ENCODE measurements at regions not wholly inside any gene's neighbourhood (a gene's known extent, or its start where the extent isn't known, plus 50 kb on each side); places are given as distances from the start of the nearest gene placed in this dataset.
"Not testable (repeated sequence)": the region's sequence is repeated elsewhere in the genome, so short reads cannot be mapped to it uniquely, and the experiment has no call there.

- H3K27ac Mint-ChIP-seq: no peak overlapping the region
- H3K9me3 Mint-ChIP-seq: peaks cover 0 to 8% (median 0%) of the 10 kb centered on the region in 3 donors
- no peaks in the 10 kb centered on the region for H3K27me3 Mint-ChIP-seq
- no peak overlapping the region for H3K4me3 Mint-ChIP-seq
- no peaks in the 10 kb centered on the region for H3K36me3 Mint-ChIP-seq
- no peaks in the 10 kb centered on the region for H3K4me1 Mint-ChIP-seq
Observed at GRCh38 chrX:143455046-143455445, 62.2 kb downstream of the SPANXN3 start.

GRCh38 chrX:143437439-143437838 lies 79.8 kb downstream of the SPANXN3 start:
- H3K4me3 Mint-ChIP-seq: no peak overlapping the region
- no peaks in the 10 kb centered on the region for H3K27me3 Mint-ChIP-seq
- H3K27ac Mint-ChIP-seq: no peak overlapping the region
- peaks cover 0 to 14% (median 8%) of the 10 kb centered on the region in 3 donors for H3K9me3 Mint-ChIP-seq
- H3K4me1 Mint-ChIP-seq: no peaks in the 10 kb centered on the region
- no peaks in the 10 kb centered on the region for H3K36me3 Mint-ChIP-seq

GRCh38 chrX:143435916-143436315 lies 81.4 kb downstream of the SPANXN3 start:
- Mint-ChIP-seq H3K36me3 (no peaks in the 10 kb centered on the region), H3K9me3 (peaks cover 0 to 7% (median 0%) of the 10 kb centered on the region in 3 donors), H3K4me1 (no peaks in the 10 kb centered on the region), H3K27ac (no peak overlapping the region), H3K4me3 (no peak overlapping the region), H3K27me3 (no peaks in the 10 kb centered on the region)

GRCh38 chrX:143429811-143430210 lies 87.5 kb downstream of the SPANXN3 start:
- peaks cover 0 to 4% (median 2%) of the 10 kb centered on the region in 3 donors for H3K9me3 Mint-ChIP-seq
- no peak overlapping the region for H3K27ac Mint-ChIP-seq
- no peaks in the 10 kb centered on the region for H3K4me1 Mint-ChIP-seq
- no peaks in the 10 kb centered on the region for H3K27me3 Mint-ChIP-seq
- H3K4me3 Mint-ChIP-seq: no peak overlapping the region
- H3K36me3 Mint-ChIP-seq: no peaks in the 10 kb centered on the region

GRCh38 chrX:143429131-143429530 lies 88.1 kb downstream of the SPANXN3 start:
- Mint-ChIP-seq H3K36me3 (no peaks in the 10 kb centered on the region), H3K9me3 (peaks cover 0 to 4% (median 2%) of the 10 kb centered on the region in 3 donors), H3K4me1 (no peaks in the 10 kb centered on the region), H3K27me3 (no peaks in the 10 kb centered on the region), H3K4me3 (no peak overlapping the region), H3K27ac (no peak overlapping the region)

GRCh38 chrX:143401160-143401559 lies 116.1 kb downstream of the SPANXN3 start:
- Mint-ChIP-seq H3K27me3 (no peaks in the 10 kb centered on the region), H3K27ac (no peak overlapping the region), H3K4me1 (no peaks in the 10 kb centered on the region), H3K9me3 (peaks cover 2 to 4% (median 2%) of the 10 kb centered on the region in 3 donors), H3K4me3 (no peak overlapping the region), H3K36me3 (no peaks in the 10 kb centered on the region)

GRCh38 chrX:143378851-143379250 lies 138.4 kb downstream of the SPANXN3 start:
- no peak overlapping the region for H3K27ac Mint-ChIP-seq
- no peak overlapping the region for H3K4me3 Mint-ChIP-seq
- no peaks in the 10 kb centered on the region for H3K36me3 Mint-ChIP-seq
- H3K4me1 Mint-ChIP-seq: peaks cover 0 to 2% (median 0%) of the 10 kb centered on the region in 3 donors
- no peaks in the 10 kb centered on the region for H3K27me3 Mint-ChIP-seq
- peaks cover 2 to 26% (median 7%) of the 10 kb centered on the region in 3 donors for H3K9me3 Mint-ChIP-seq

- Mint-ChIP-seq H3K9me3 (peaks cover 0 to 6% (median 0%) of the 10 kb centered on the region in 3 donors), H3K4me1 (no peaks in the 10 kb centered on the region), H3K27ac (no peak overlapping the region), H3K4me3 (no peak overlapping the region), H3K27me3 (peaks cover 1% of the 10 kb centered on the region), H3K36me3 (peaks cover 1% of the 10 kb centered on the region)
Observed at GRCh38 chrX:143363419-143363818, 153.9 kb downstream of the SPANXN3 start.

- Mint-ChIP-seq H3K27me3 (no peaks in the 10 kb centered on the region), H3K36me3 (no peaks in the 10 kb centered on the region), H3K4me3 (no peak overlapping the region), H3K9me3 (peaks cover 4% of the 10 kb centered on the region in 3 donors), H3K27ac (no peak overlapping the region), H3K4me1 (no peaks in the 10 kb centered on the region)
Observed at GRCh38 chrX:143340190-143340589, 177.1 kb downstream of the SPANXN3 start.

- H3K36me3 Mint-ChIP-seq: no peaks in the 10 kb centered on the region
- no peaks in the 10 kb centered on the region for H3K4me1 Mint-ChIP-seq
- H3K4me3 Mint-ChIP-seq: no peak overlapping the region
- no peaks in the 10 kb centered on the region for H3K27me3 Mint-ChIP-seq
- no peak overlapping the region for H3K27ac Mint-ChIP-seq
- peaks cover 0 to 1% (median 0%) of the 10 kb centered on the region in 3 donors for H3K9me3 Mint-ChIP-seq
Observed at GRCh38 chrX:143336261-143336660, 181.0 kb downstream of the SPANXN3 start.

GRCh38 chrX:143319526-143319925 lies 197.7 kb downstream of the SPANXN3 start:
- Mint-ChIP-seq H3K4me3 (no peak overlapping the region), H3K9me3 (peaks cover 2 to 11% (median 7%) of the 10 kb centered on the region in 3 donors), H3K36me3 (no peaks in the 10 kb centered on the region), H3K27ac (no peak overlapping the region), H3K4me1 (no peaks in the 10 kb centered on the region), H3K27me3 (no peaks in the 10 kb centered on the region)

GRCh38 chrX:143318857-143319256 lies 198.4 kb downstream of the SPANXN3 start:
- peaks cover 2 to 11% (median 7%) of the 10 kb centered on the region in 3 donors for H3K9me3 Mint-ChIP-seq
- not testable (repeated sequence) for H3K27me3 Mint-ChIP-seq, H3K4me1 Mint-ChIP-seq, H3K27ac Mint-ChIP-seq, H3K4me3 Mint-ChIP-seq, H3K36me3 Mint-ChIP-seq

GRCh38 chrX:143306991-143307937 lies 210.0 kb downstream of the SPANXN3 start:
- Mint-ChIP-seq H3K4me3 (no peak overlapping the region), H3K27me3 (no peaks in the 10 kb centered on the region), H3K36me3 (no peaks in the 10 kb centered on the region), H3K9me3 (peaks cover 0 to 5% (median 0%) of the 10 kb centered on the region in 3 donors), H3K27ac (no peak overlapping the region), H3K4me1 (no peaks in the 10 kb centered on the region)

- Mint-ChIP-seq H3K27ac (no peak overlapping the region), H3K9me3 (no peaks in the 10 kb centered on the region), H3K4me1 (no peaks in the 10 kb centered on the region), H3K4me3 (no peak overlapping the region), H3K36me3 (no peaks in the 10 kb centered on the region), H3K27me3 (no peaks in the 10 kb centered on the region)
Observed at GRCh38 chrX:143304518-143304917, 212.8 kb downstream of the SPANXN3 start.

- Mint-ChIP-seq H3K4me3 (no peak overlapping the region), H3K27ac (no peak overlapping the region)
Observed at GRCh38 chrX:143304025-143304424, 213.2 kb downstream of the SPANXN3 start.

More at GRCh38 chrX:143304025-143304424, 213.2 kb downstream of the SPANXN3 start:
- H3K9me3 Mint-ChIP-seq: no peaks in the 10 kb centered on the region
- no peaks in the 10 kb centered on the region for H3K4me1 Mint-ChIP-seq
- no peaks in the 10 kb centered on the region for H3K36me3 Mint-ChIP-seq
- no peaks in the 10 kb centered on the region for H3K27me3 Mint-ChIP-seq

Data from IgD-negative memory B cell (primary cell).